ENCODE measurements at regions not wholly inside any gene's neighbourhood (a gene's known extent, or its start where the extent isn't known, plus 50 kb on each side); places are given as distances from the start of the nearest gene placed in this dataset.

DNA sequence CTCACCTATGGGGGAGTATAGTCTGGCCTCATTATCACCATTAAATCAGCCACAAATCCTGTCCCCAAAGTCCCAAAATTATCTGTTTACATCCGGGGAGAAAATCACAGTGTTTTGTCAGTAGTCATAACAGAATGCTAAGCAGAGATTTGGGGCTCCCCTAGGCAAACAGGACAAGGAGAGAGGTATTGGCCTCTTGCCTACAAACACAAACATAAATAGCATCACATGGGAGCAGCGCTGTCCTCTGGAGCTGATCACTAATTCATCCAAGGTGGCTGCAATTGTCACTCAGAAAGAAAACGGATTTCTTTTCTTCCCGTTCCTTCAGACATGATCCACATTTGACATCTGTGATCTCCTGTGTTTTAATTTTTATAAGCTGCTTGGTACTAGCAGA, 1028.1 kb downstream of the NTRK3 start:
- H3K4me3 Mint-ChIP-seq: no peak overlapping the region
- H3K9me3 ChIP-seq (ENCODE audit: low read length): no peaks in the 10 kb centered on the region
- no peaks in the 10 kb centered on the region for H3K27me3 ChIP-seq (ENCODE audit: insufficient read depth, low read length, poor library complexity, severe bottlenecking)
- no peak overlapping the region for H3K4me3 ChIP-seq (ENCODE audit: low read length)
- POLR2A ChIA-PET: no interaction called here
- H3K36me3 Mint-ChIP-seq: no peaks in the 10 kb centered on the region
- no peaks in the 10 kb centered on the region for H3K4me1 ChIP-seq (ENCODE audit: insufficient read depth, low read length)
- no peaks in the 10 kb centered on the region for H3K4me1 Mint-ChIP-seq
- no peak overlapping the region for H3K27ac ChIP-seq (ENCODE audit: low read depth, low read length)
- peaks cover under 1 to 10% (median 4%) of the 10 kb centered on the region in 5 donors for H3K9me3 Mint-ChIP-seq
- H3K36me3 ChIP-seq (ENCODE audit: insufficient read depth, low read length): no peaks in the 10 kb centered on the region
- CTCF ChIA-PET: no interaction called here
- no peak overlapping the region for H3K27ac Mint-ChIP-seq
- peaks cover 0 to 2% of the 10 kb centered on the region in 2 donors for H3K27me3 Mint-ChIP-seq
- no peak for DNase-seq

DNA sequence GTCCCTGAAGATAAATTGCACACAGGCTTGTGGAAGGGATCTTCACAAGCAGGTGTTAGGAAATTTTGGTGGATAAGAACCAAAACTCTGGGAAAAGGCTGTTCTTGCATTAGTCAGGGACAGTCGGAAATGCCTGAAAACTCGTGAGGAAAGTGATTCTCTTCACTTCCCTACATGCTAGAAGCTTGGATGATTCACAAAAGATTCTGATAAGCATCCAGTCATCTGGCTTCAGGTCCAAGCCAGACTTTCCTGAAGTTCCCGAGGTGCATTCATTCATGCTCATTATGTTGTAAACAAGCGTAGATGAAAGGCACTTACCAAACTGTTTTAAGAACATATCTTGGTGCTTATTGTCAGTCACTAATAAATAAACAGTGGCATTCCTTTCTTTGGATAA, 1028.7 kb downstream of the NTRK3 start:
- Histone ChIP-seq H3K27ac (ENCODE audit: low read depth, low read length) (no peak overlapping the region), H3K27me3 (ENCODE audit: insufficient read depth, low read length, poor library complexity, severe bottlenecking) (no peaks in the 10 kb centered on the region), H3K36me3 (ENCODE audit: insufficient read depth, low read length) (no peaks in the 10 kb centered on the region), H3K9me3 (ENCODE audit: low read length) (no peaks in the 10 kb centered on the region), H3K4me1 (ENCODE audit: insufficient read depth, low read length) (no peaks in the 10 kb centered on the region), H3K4me3 (ENCODE audit: low read length) (no peak overlapping the region)
- ChIA-PET CTCF (no interaction called here), POLR2A (no interaction called here)
- Mint-ChIP-seq H3K4me1 (no peaks in the 10 kb centered on the region), H3K27me3 (peaks cover 0 to 2% of the 10 kb centered on the region in 2 donors), H3K27ac (no peak overlapping the region), H3K9me3 (peaks cover 0 to 10% (median 4%) of the 10 kb centered on the region in 5 donors), H3K4me3 (no peak overlapping the region), H3K36me3 (no peaks in the 10 kb centered on the region)
- no peak for DNase-seq

DNA sequence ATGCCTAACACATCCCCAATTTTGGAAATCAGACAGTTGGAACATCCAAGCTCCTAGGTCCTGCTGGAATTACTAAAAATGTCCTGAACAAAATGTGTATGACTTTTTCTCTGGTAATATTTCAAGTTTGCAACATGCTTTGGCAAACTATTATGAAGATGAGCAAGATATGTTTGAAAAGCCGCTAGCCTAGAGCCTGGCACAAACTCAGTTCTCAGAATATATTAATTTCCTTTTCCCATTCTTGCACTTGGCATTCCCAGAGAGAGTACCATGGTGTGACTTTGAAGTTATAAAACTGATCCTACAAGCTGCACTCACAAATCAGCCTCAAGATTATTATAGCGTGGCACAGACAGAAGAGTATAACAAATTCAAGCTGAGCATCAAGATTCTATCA, 1031.1 kb downstream of the NTRK3 start:
- Histone ChIP-seq H3K9me3 (ENCODE audit: low read length) (no peaks in the 10 kb centered on the region), H3K36me3 (ENCODE audit: insufficient read depth, low read length) (no peaks in the 10 kb centered on the region), H3K4me3 (ENCODE audit: low read length) (no peak overlapping the region), H3K27ac (ENCODE audit: low read depth, low read length) (no peak overlapping the region), H3K4me1 (ENCODE audit: insufficient read depth, low read length) (no peaks in the 10 kb centered on the region), H3K27me3 (ENCODE audit: insufficient read depth, low read length, poor library complexity, severe bottlenecking) (no peaks in the 10 kb centered on the region)
- peaks cover 0 to 2% (median 0%) of the 10 kb centered on the region in 5 donors for H3K9me3 Mint-ChIP-seq
- no peak overlapping the region for H3K4me3 Mint-ChIP-seq
- DNase-seq: no peak
- CTCF ChIA-PET: no interaction called here
- POLR2A ChIA-PET: no interaction called here
- no peaks in the 10 kb centered on the region for H3K36me3 Mint-ChIP-seq
- H3K27me3 Mint-ChIP-seq: peaks cover 0 to 2% of the 10 kb centered on the region in 2 donors
- H3K27ac Mint-ChIP-seq: no peak overlapping the region
- H3K4me1 Mint-ChIP-seq: no peaks in the 10 kb centered on the region

DNA sequence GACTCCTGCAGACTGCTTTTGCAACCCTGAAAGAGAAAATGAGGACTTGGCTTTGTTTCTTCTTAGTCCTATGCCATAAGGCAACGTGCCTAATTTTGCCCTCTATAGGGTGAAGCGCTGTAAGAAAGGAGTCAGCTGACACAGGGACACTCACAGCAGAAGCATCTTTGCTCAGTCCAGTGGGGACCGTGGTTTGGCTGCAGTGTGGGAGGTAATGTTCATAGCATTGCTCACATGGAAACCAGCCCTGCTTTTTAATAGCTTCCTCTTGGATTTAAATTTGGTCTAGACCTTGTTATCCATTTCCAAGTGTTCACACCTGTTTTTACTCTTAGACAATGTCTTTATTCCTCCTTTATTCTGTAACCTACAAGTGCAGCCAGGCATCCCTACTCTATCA, 1032.1 kb downstream of the NTRK3 start:
- H3K27me3 Mint-ChIP-seq: peaks cover 0 to 2% of the 10 kb centered on the region in 2 donors
- no peaks in the 10 kb centered on the region for H3K27me3 ChIP-seq (ENCODE audit: insufficient read depth, low read length, poor library complexity, severe bottlenecking)
- ChIA-PET CTCF (no interaction called here), POLR2A (no interaction called here)
- H3K36me3 Mint-ChIP-seq: no peaks in the 10 kb centered on the region
- no peaks in the 10 kb centered on the region for H3K4me1 ChIP-seq (ENCODE audit: insufficient read depth, low read length)
- H3K9me3 Mint-ChIP-seq: no peaks in the 10 kb centered on the region
- H3K9me3 ChIP-seq (ENCODE audit: low read length): no peaks in the 10 kb centered on the region
- no peak overlapping the region for H3K4me3 ChIP-seq (ENCODE audit: low read length)
- H3K4me3 Mint-ChIP-seq: no peak overlapping the region
- H3K27ac Mint-ChIP-seq: no peak overlapping the region
- DNase-seq: no peak
- H3K27ac ChIP-seq (ENCODE audit: low read depth, low read length): no peak overlapping the region
- no peaks in the 10 kb centered on the region for H3K4me1 Mint-ChIP-seq
- no peaks in the 10 kb centered on the region for H3K36me3 ChIP-seq (ENCODE audit: insufficient read depth, low read length)

DNA sequence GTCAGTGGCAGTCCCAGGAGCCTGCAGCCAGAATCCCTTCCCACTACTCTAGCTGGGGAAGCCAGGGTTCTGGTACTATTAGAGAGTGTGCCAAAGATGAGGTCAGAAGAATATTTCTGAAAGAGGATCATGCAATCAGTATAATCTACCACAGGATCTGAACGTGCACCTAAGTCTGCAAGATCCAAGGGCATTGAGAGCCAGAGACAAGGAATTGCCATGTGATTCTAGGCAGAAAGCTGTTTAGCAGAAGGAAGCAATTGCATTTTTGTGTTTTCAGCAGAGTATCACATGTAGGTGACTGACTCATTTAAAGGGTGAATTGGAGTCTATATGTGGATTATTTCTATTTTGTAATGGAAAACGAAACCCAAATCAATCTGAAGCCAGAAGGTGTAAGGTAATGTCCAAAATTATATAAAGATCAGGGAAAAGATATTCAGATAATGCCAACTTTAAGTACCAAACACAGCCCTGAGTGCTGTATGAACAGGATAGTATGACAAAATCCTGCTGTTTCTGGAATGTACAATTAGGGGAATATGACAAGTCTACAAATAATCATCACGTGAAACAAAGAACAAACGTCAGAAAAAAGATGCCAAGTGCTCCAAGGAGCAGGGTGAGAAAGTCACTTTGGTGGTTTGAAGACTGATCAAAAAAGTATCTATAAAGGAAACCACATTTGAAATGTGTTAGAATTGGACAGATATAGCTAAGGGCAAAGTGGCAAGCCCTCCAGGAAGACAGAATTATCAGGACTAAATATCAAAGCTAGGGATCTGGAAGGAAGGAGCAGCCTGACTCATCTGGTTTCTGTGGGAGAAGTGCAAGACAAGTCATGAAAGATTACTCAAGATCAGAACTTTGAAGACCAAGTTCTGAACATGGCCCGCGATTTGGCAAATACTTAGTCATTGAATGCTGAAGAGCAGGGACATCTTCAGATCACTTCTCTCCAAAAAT, 1036.6 kb downstream of the NTRK3 start:
- POLR2A ChIA-PET: no interaction called here
- no peaks in the 10 kb centered on the region for H3K36me3 ChIP-seq (ENCODE audit: insufficient read depth, low read length)
- no peak overlapping the region for H3K27ac ChIP-seq (ENCODE audit: low read depth, low read length)
- no peaks in the 10 kb centered on the region for H3K9me3 ChIP-seq (ENCODE audit: low read length)
- H3K4me3 ChIP-seq (ENCODE audit: low read length): no peak overlapping the region
- no peaks in the 10 kb centered on the region for H3K27me3 ChIP-seq (ENCODE audit: insufficient read depth, low read length, poor library complexity, severe bottlenecking)
- no peaks in the 10 kb centered on the region for H3K4me1 ChIP-seq (ENCODE audit: insufficient read depth, low read length)
- H3K4me3 Mint-ChIP-seq: no peak overlapping the region
- H3K27ac Mint-ChIP-seq: no peak overlapping the region
- no peaks in the 10 kb centered on the region for H3K36me3 Mint-ChIP-seq
- peaks cover 0 to 2% of the 10 kb centered on the region in 2 donors for H3K27me3 Mint-ChIP-seq
- no peaks in the 10 kb centered on the region for H3K4me1 Mint-ChIP-seq
- CTCF ChIA-PET: no interaction called here
- peaks cover 0 to 3% (median 0%) of the 10 kb centered on the region in 5 donors for H3K9me3 Mint-ChIP-seq
- no peak for DNase-seq

DNA sequence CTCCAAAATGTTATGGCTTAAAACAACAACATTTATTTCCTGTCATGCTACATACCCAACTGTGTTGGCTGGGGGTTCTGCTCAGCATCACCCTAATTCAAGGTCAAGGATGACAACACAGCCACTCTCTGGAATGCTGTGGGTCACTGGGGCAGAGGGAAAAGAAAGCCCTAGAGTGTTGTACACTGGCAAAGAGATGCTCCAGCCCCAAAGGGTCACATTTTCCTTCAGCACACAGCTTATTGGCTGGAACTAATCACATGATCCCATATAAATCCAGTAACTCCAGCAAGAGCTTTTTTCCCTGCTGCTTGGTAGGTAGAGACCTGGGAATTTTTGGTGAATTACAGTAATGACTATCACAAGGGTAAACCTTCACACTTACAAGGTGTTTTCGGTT, 1041.4 kb downstream of the NTRK3 start:
- peaks cover 0 to 4% (median 0%) of the 10 kb centered on the region in 5 donors for H3K9me3 Mint-ChIP-seq
- Histone ChIP-seq H3K9me3 (ENCODE audit: low read length) (no peaks in the 10 kb centered on the region), H3K36me3 (ENCODE audit: insufficient read depth, low read length) (no peaks in the 10 kb centered on the region), H3K27me3 (ENCODE audit: insufficient read depth, low read length, poor library complexity, severe bottlenecking) (no peaks in the 10 kb centered on the region), H3K4me1 (ENCODE audit: insufficient read depth, low read length) (no peaks in the 10 kb centered on the region), H3K27ac (ENCODE audit: low read depth, low read length) (no peak overlapping the region), H3K4me3 (ENCODE audit: low read length) (no peak overlapping the region)
- POLR2A ChIA-PET: no interaction called here
- H3K4me3 Mint-ChIP-seq: no peak overlapping the region
- H3K27ac Mint-ChIP-seq: no peak overlapping the region
- H3K27me3 Mint-ChIP-seq: no peaks in the 10 kb centered on the region
- CTCF ChIA-PET: no interaction called here
- H3K36me3 Mint-ChIP-seq: no peaks in the 10 kb centered on the region
- no peaks in the 10 kb centered on the region for H3K4me1 Mint-ChIP-seq
- no peak for DNase-seq

GRCh38 chr15:87213626-87214025, 1042.9 kb downstream of the NTRK3 start:
- H3K27ac ChIP-seq (ENCODE audit: low read depth, low read length): no peak overlapping the region
- no peak for DNase-seq
- H3K27me3 ChIP-seq (ENCODE audit: insufficient read depth, low read length, poor library complexity, severe bottlenecking): no peaks in the 10 kb centered on the region
- ChIA-PET CTCF (no interaction called here), POLR2A (no interaction called here)
- no peaks in the 10 kb centered on the region for H3K9me3 ChIP-seq (ENCODE audit: low read length)
- no peak overlapping the region for H3K4me3 Mint-ChIP-seq
- no peak overlapping the region for H3K27ac Mint-ChIP-seq
- no peaks in the 10 kb centered on the region for H3K4me1 ChIP-seq (ENCODE audit: insufficient read depth, low read length)
- H3K27me3 Mint-ChIP-seq: no peaks in the 10 kb centered on the region
- no peaks in the 10 kb centered on the region for H3K4me1 Mint-ChIP-seq
- no peak overlapping the region for H3K4me3 ChIP-seq (ENCODE audit: low read length)
- H3K36me3 ChIP-seq (ENCODE audit: insufficient read depth, low read length): no peaks in the 10 kb centered on the region
- H3K9me3 Mint-ChIP-seq: peaks cover 0 to 6% (median 0%) of the 10 kb centered on the region in 5 donors
- no peaks in the 10 kb centered on the region for H3K36me3 Mint-ChIP-seq

DNA sequence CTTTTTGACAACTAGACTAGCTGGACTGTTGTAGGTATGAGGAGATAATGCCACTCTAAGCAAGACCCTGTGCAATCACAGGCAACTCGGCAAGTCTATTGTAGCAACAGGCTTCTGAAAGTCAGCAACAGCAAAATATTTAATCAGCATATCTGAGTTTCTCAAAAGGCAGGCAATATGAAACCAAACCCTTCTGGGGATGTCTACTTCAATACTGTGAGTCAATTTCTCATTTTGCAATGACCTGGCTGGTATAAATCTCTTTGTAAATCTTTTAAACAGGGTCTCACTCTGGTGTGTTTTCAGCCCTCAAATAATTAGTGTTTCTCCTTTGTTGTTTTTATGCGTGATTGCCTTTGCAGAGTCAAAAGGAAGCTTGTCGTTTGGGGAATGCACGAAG, 1044.5 kb downstream of the NTRK3 start:
- H3K27me3 Mint-ChIP-seq: no peaks in the 10 kb centered on the region
- no peaks in the 10 kb centered on the region for H3K36me3 ChIP-seq (ENCODE audit: insufficient read depth, low read length)
- H3K9me3 Mint-ChIP-seq: peaks cover 0 to 4% (median 0%) of the 10 kb centered on the region in 5 donors
- no peak for DNase-seq
- no peaks in the 10 kb centered on the region for H3K4me1 ChIP-seq (ENCODE audit: insufficient read depth, low read length)
- H3K4me3 ChIP-seq (ENCODE audit: low read length): no peak overlapping the region
- ChIA-PET POLR2A (no interaction called here), CTCF (no interaction called here)
- no peak overlapping the region for H3K27ac ChIP-seq (ENCODE audit: low read depth, low read length)
- H3K36me3 Mint-ChIP-seq: no peaks in the 10 kb centered on the region
- no peaks in the 10 kb centered on the region for H3K4me1 Mint-ChIP-seq
- H3K27ac Mint-ChIP-seq: no peak overlapping the region
- no peaks in the 10 kb centered on the region for H3K27me3 ChIP-seq (ENCODE audit: insufficient read depth, low read length, poor library complexity, severe bottlenecking)
- H3K4me3 Mint-ChIP-seq: no peak overlapping the region
- no peaks in the 10 kb centered on the region for H3K9me3 ChIP-seq (ENCODE audit: low read length)
